SK-N-MC (cell line): ENCODE measurements at regions not wholly inside any gene's neighbourhood (a gene's known extent, or its start where the extent isn't known, plus 50 kb on each side); places are given as distances from the start of the nearest gene placed in this dataset.

Source experiments
- EZH2 ChIP-seq: fragments of 200-600 bp; sonication (generic); IDR thresholded peaks from one replicate; pipeline ENCODE4 v1.6.1; 2017; ENCODE audit warnings: antibody characterized with exemption
- POLR2AphosphoS5 ChIP-seq: IDR thresholded peaks from 2 replicates; pipeline ENCODE4 v1.6.1; 2012; ENCODE audit warnings: mild to moderate bottlenecking, low read depth, low read length, borderline replicate concordance

DNA sequence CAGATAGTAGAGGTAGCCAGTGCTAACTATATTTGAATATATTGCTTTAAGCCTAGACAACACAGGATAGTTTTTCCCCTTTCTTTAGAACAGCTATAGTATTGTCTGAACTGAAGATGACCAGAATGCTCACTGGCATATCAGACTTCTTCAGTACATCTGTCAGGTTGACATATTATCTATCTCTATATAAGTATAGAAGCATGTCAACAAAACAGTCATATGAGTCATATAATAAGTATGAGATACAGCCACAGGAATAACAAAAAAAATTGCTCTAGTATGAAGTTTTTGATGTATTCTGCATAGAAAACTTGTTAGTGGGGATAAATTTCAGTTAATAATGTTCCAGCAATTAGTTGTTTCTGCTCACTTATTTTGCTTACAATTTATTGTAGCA lies 767.7 kb downstream of the LRFN5 start:
- no peak for TF ChIP-seq POLR2AphosphoS5
- no peak for TF ChIP-seq EZH2
